Osteocyte (in vitro differentiated cells): ENCODE measurements at regions not wholly inside any gene's neighbourhood (a gene's known extent, or its start where the extent isn't known, plus 50 kb on each side); places are given as distances from the start of the nearest gene placed in this dataset.

ENCODE experiments used
- DNase-seq: peaks from one replicate; pipeline ENCODE4 v3.0.0; 2021; ENCODE audit warnings: mixed read lengths; ENCODE audit not compliant: unreplicated experiment; ENCODE audit errors: extremely low spot score
- H3K27ac Mint-ChIP-seq: one replicate; pipeline ENCODE4 v1.8.0; 2021; ENCODE audit warnings: mild to moderate bottlenecking, mixed read lengths; ENCODE audit not compliant: unreplicated experiment
- H3K27me3 Mint-ChIP-seq: one replicate; pipeline ENCODE4 v1.8.0; 2021; ENCODE audit warnings: mixed read lengths; ENCODE audit not compliant: unreplicated experiment
- H3K36me3 Mint-ChIP-seq: one replicate; pipeline ENCODE4 v1.8.0; 2021; ENCODE audit warnings: mixed read lengths; ENCODE audit not compliant: unreplicated experiment
- H3K4me1 Mint-ChIP-seq: one replicate; pipeline ENCODE4 v1.8.0; 2021; ENCODE audit warnings: mixed read lengths; ENCODE audit not compliant: unreplicated experiment
- H3K4me3 Mint-ChIP-seq: one replicate; pipeline ENCODE4 v1.8.0; 2021; ENCODE audit warnings: mild to moderate bottlenecking, moderate library complexity, mixed read lengths; ENCODE audit not compliant: unreplicated experiment
- H3K9me3 Mint-ChIP-seq: one replicate; pipeline ENCODE4 v1.8.0; 2021; ENCODE audit warnings: mixed read lengths; ENCODE audit not compliant: unreplicated experiment
- TF ChIP-seq, protein P1 (sequence below): fragments of 200-600 bp; sonication (generic); IDR thresholded peaks from 2 replicates; pipeline ENCODE4 v1.5.0; 2021; ENCODE audit warnings: antibody characterized with exemption, mild to moderate bottlenecking, moderate library complexity

DNA sequence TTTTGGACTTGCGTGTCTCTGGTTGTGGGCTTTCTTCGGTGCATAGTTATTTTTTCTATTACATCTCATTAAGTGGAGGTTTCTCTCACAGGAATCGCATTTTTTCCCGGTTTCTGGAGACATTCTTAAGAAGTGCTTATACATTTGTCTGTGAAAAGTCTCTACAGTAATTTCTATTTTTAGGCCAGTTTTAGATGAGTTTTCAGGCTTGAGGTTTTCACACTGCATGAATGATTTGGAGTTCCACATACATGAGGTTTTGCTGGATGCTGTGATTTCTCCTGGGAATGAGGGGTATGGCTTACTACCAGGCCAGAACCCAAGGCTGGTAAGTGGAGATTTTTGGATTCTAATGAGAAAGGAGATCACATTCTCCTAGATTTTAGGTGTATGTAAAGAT, 422.6 kb upstream of the SLIT2 start:
- no peak overlapping the region for H3K27ac Mint-ChIP-seq
- H3K4me1 Mint-ChIP-seq: no peaks in the 10 kb centered on the region
- H3K27me3 Mint-ChIP-seq: no peaks in the 10 kb centered on the region
- TF ChIP-seq, protein P1, sequence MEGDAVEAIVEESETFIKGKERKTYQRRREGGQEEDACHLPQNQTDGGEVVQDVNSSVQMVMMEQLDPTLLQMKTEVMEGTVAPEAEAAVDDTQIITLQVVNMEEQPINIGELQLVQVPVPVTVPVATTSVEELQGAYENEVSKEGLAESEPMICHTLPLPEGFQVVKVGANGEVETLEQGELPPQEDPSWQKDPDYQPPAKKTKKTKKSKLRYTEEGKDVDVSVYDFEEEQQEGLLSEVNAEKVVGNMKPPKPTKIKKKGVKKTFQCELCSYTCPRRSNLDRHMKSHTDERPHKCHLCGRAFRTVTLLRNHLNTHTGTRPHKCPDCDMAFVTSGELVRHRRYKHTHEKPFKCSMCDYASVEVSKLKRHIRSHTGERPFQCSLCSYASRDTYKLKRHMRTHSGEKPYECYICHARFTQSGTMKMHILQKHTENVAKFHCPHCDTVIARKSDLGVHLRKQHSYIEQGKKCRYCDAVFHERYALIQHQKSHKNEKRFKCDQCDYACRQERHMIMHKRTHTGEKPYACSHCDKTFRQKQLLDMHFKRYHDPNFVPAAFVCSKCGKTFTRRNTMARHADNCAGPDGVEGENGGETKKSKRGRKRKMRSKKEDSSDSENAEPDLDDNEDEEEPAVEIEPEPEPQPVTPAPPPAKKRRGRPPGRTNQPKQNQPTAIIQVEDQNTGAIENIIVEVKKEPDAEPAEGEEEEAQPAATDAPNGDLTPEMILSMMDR: no peak
- no peaks in the 10 kb centered on the region for H3K36me3 Mint-ChIP-seq
- H3K4me3 Mint-ChIP-seq: no peak overlapping the region
- no peak for DNase-seq
- no peaks in the 10 kb centered on the region for H3K9me3 Mint-ChIP-seq

DNA sequence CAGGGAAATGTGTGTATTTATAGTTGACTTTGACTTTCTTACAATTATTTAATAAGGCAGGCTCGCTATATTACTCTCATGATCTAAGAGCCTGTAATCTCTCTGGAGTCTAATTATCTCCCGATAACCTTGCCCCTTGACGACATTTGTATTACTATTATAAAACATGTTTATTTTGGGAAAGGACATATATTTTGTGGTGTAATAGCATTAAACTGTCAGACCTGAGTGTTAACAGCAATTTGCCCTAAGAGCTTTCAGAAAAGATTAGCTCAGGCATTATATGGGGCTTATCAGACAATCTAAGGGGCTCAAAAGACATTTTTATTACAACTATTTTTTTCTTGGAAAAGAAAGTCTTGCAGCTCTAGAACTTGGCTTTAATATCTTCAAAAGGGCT, 427.9 kb upstream of the SLIT2 start:
- H3K4me3 Mint-ChIP-seq: no peak overlapping the region
- no peak for DNase-seq
- no peaks in the 10 kb centered on the region for H3K4me1 Mint-ChIP-seq

DNA sequence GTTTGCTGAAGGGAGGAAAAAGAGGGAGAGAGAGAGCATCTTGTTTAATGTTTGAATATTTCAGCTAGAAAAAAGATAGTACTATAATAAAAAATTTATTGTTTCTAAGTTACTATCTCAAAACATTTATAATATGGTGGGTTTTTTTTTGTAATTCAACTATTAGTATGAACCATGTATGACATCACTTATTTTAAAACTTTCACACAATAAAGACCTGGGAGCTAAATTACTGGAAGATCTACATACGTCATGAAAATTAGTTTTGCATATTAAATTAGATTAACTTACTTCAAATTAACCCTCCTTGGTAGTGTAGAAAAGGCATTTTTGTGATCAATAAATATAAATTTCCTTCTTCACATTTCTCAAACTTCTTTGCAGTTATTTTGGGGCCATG, 432.0 kb upstream of the SLIT2 start:
- TF ChIP-seq, protein P1: no peak
- H3K4me1 Mint-ChIP-seq: no peaks in the 10 kb centered on the region
- H3K9me3 Mint-ChIP-seq: no peaks in the 10 kb centered on the region
- no peak for DNase-seq
- no peak overlapping the region for H3K27ac Mint-ChIP-seq
- peaks cover 4% of the 10 kb centered on the region for H3K27me3 Mint-ChIP-seq
- no peak overlapping the region for H3K4me3 Mint-ChIP-seq
- no peaks in the 10 kb centered on the region for H3K36me3 Mint-ChIP-seq

More for the DNA sequence above, 427.9 kb upstream of the SLIT2 start:
- Mint-ChIP-seq H3K27me3 (no peaks in the 10 kb centered on the region), H3K9me3 (no peaks in the 10 kb centered on the region), H3K36me3 (no peaks in the 10 kb centered on the region), H3K27ac (no peak overlapping the region)
- TF ChIP-seq, protein P1: no peak

DNA sequence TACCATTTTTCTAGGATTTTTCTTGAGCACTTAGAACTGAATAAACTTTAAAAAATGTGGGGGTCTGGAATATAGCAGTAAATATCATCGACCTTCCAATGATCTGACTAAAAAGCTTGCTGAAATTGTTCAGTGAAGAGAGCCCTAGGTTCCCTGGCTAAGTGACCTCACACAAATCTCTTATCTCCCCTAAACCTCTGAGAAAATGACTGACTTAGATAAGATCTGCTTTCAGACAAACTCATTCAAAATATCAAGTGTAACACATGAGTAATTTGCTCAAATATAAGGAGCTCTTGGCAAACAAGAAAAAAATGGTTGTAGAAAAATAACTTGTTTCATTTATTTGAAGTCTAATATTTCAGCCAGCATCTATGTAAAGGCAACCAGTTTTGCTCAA, 441.7 kb upstream of the SLIT2 start:
- no peaks in the 10 kb centered on the region for H3K36me3 Mint-ChIP-seq
- no peaks in the 10 kb centered on the region for H3K27me3 Mint-ChIP-seq
- no peak for DNase-seq
- no peaks in the 10 kb centered on the region for H3K9me3 Mint-ChIP-seq
- H3K4me1 Mint-ChIP-seq: peaks cover 12% of the 10 kb centered on the region
- no peak overlapping the region for H3K27ac Mint-ChIP-seq
- no peak overlapping the region for H3K4me3 Mint-ChIP-seq
- TF ChIP-seq, protein P1: no peak

DNA sequence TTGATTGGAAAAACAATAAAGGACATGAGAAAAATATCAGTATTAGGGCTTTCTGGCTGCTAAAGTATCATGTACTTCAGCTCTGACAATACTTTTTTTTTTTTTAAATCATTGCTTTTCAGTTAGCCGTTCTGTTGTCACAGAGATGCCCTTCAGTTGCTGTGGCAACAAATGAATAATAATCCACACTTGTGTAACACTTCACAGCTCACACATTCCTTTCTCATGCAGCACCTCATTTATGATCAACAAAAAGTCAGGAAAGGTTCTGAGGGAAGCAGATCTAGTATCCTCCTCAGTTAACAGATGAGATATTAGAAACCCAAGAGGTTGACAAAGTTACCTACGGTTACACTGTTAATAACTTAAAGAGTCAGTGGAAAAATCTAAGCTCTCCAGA, 444.2 kb upstream of the SLIT2 start:
- H3K4me1 Mint-ChIP-seq: peaks cover 20% of the 10 kb centered on the region
- TF ChIP-seq, protein P1: no peak
- no peaks in the 10 kb centered on the region for H3K36me3 Mint-ChIP-seq
- DNase-seq: no peak
- no peak overlapping the region for H3K27ac Mint-ChIP-seq
- no peaks in the 10 kb centered on the region for H3K27me3 Mint-ChIP-seq
- H3K9me3 Mint-ChIP-seq: peaks cover 6% of the 10 kb centered on the region
- no peak overlapping the region for H3K4me3 Mint-ChIP-seq
